GM23338 (cell line): ENCODE measurements at regions not wholly inside any gene's neighbourhood (a gene's known extent, or its start where the extent isn't known, plus 50 kb on each side); places are given as distances from the start of the nearest gene placed in this dataset.

Experiments used
- ATAC-seq: fragments of 200-7000 bp; cut with Tn5 transposase; 3 replicates; pipeline ENCODE4 v1.9.1; 2020
- DNase-seq: peaks from one replicate; pipeline ENCODE4 v3.0.0-alpha.2; 2015; ENCODE audit warnings: low spot score
- H2AFZ ChIP-seq: fragments of 200-600 bp; sonication (generic); 2 replicates; pipeline ENCODE4 v1.8.0; 2016; ENCODE audit warnings: antibody characterized with exemption, mild to moderate bottlenecking, moderate library complexity
- H3F3A ChIP-seq: fragments of 200-600 bp; sonication (generic); replicated peaks from 2 replicates; pipeline ENCODE4 v1.8.0; 2017; ENCODE audit warnings: antibody characterized with exemption, mixed run types, low read depth
- H3K27ac ChIP-seq: fragments of 200-600 bp; sonication (generic); 2 replicates; pipeline ENCODE4 v1.6.1; 2016; ENCODE audit warnings: low read depth
- H3K27me3 ChIP-seq: fragments of 200-600 bp; sonication (generic); 2 replicates; pipeline ENCODE4 v1.8.0; 2016; ENCODE audit warnings: mild to moderate bottlenecking, mixed run types, moderate library complexity; ENCODE audit not compliant: insufficient read depth
- H3K36me3 ChIP-seq: fragments of 200-600 bp; sonication (generic); 2 replicates; pipeline ENCODE4 v1.8.0; 2016; ENCODE audit warnings: mild to moderate bottlenecking; ENCODE audit not compliant: insufficient read depth
- H3K4me1 ChIP-seq: fragments of 200-600 bp; sonication (generic); 2 replicates; pipeline ENCODE4 v1.8.0; 2016; ENCODE audit warnings: mild to moderate bottlenecking, moderate library complexity; ENCODE audit not compliant: insufficient read depth
- H3K4me2 ChIP-seq: fragments of 200-600 bp; sonication (generic); 2 replicates; pipeline ENCODE4 v1.7.1; 2017; ENCODE audit warnings: mixed run types
- H3K4me3 ChIP-seq: fragments of 200-600 bp; sonication (generic); 2 replicates; pipeline ENCODE4 v1.6.1; 2016; ENCODE audit warnings: mixed run types
- H3K79me2 ChIP-seq: fragments of 200-600 bp; sonication (generic); replicated peaks from 2 replicates; pipeline ENCODE4 v1.8.0; 2017; ENCODE audit warnings: mild to moderate bottlenecking; ENCODE audit not compliant: insufficient read depth
- H3K9me2 ChIP-seq: fragments of 200-600 bp; sonication (generic); 2 replicates; pipeline ENCODE4 v1.8.0; 2017; ENCODE audit not compliant: insufficient read depth
- H4K20me1 ChIP-seq: fragments of 200-600 bp; sonication (generic); replicated peaks from 2 replicates; pipeline ENCODE4 v1.8.0; 2017; ENCODE audit warnings: mild to moderate bottlenecking; ENCODE audit not compliant: insufficient read depth
- H3K27ac Mint-ChIP-seq: 2 replicates; pipeline ENCODE4 v1.8.0; 2020; ENCODE audit warnings: inconsistent platforms, mild to moderate bottlenecking, moderate library complexity, mixed read lengths
- H3K27me3 Mint-ChIP-seq: 3 replicates; pipeline ENCODE4 v1.8.0; 2022; ENCODE audit warnings: low read depth, mild to moderate bottlenecking, moderate library complexity, mixed read lengths, inconsistent platforms; ENCODE audit not compliant: insufficient read depth, poor library complexity
- H3K36me3 Mint-ChIP-seq: 3 replicates; pipeline ENCODE4 v1.8.0; 2021; ENCODE audit warnings: low read depth, mild to moderate bottlenecking, inconsistent platforms, moderate library complexity, mixed read lengths
- H3K4me1 Mint-ChIP-seq: 3 replicates; pipeline ENCODE4 v1.8.0; 2020; ENCODE audit warnings: mild to moderate bottlenecking, inconsistent platforms, mixed read lengths
- H3K4me3 Mint-ChIP-seq: 3 replicates; pipeline ENCODE4 v1.8.0; 2021; ENCODE audit warnings: moderate library complexity, mild to moderate bottlenecking, inconsistent platforms, mixed read lengths
- H3K9me3 Mint-ChIP-seq: 3 replicates; pipeline ENCODE4 v1.8.0; 2020; ENCODE audit warnings: moderate library complexity, mild to moderate bottlenecking, inconsistent platforms, mixed read lengths
- CREB1 ChIP-seq: fragments of 250-450 bp; sonication (Bioruptor Pico); IDR thresholded peaks from 2 replicates; pipeline ENCODE4 v1.5.0; 2020; ENCODE audit warnings: low read depth, mild to moderate bottlenecking, moderate library complexity
- EZH2 ChIP-seq: fragments of 200-600 bp; sonication (generic); IDR thresholded peaks from one replicate; pipeline ENCODE4 v1.8.0; 2017; ENCODE audit warnings: antibody characterized with exemption, mild to moderate bottlenecking, low read depth; ENCODE audit not compliant: unreplicated experiment
- JUNB ChIP-seq: IDR thresholded peaks from one replicate; pipeline ENCODE4 v1.6.1; 2016; ENCODE audit warnings: antibody characterized with exemption; ENCODE audit not compliant: unreplicated experiment
- NANOG ChIP-seq: IDR thresholded peaks from 2 replicates; pipeline ENCODE4 v1.6.1; 2016; ENCODE audit warnings: antibody characterized with exemption, borderline replicate concordance
- POLR2AphosphoS5 ChIP-seq: IDR thresholded peaks from 2 replicates; pipeline ENCODE4 v1.6.1; 2016; ENCODE audit warnings: antibody characterized with exemption, low read depth
- STAT1 ChIP-seq: IDR thresholded peaks from one replicate; pipeline ENCODE4 v1.6.1; 2016; ENCODE audit warnings: antibody characterized with exemption; ENCODE audit not compliant: unreplicated experiment
- ZNF114 ChIP-seq: fragments of 250-450 bp; sonication (Bioruptor Pico); IDR thresholded peaks from 2 replicates; pipeline ENCODE4 v1.5.0; 2020; ENCODE audit warnings: mild to moderate bottlenecking, moderate library complexity
- ZNF331 ChIP-seq: fragments of 250-450 bp; sonication (Bioruptor Pico); IDR thresholded peaks from 2 replicates; pipeline ENCODE4 v1.5.0; 2020; ENCODE audit warnings: low read depth, mild to moderate bottlenecking, moderate library complexity
- TF ChIP-seq, protein P1 (sequence below): IDR thresholded peaks from one replicate; pipeline ENCODE4 v1.6.1; 2018; ENCODE audit warnings: antibody characterized with exemption; ENCODE audit not compliant: unreplicated experiment
- TF ChIP-seq, protein P2 (sequence below): IDR thresholded peaks from 2 replicates; pipeline ENCODE4 v1.6.1; 2016; ENCODE audit warnings: antibody characterized with exemption
- TF ChIP-seq, protein P3 (sequence below), 2 experiments: fragments of 200-600 bp in 1 of 2; sonication (generic) in 1 of 2; conservative IDR thresholded peaks; 2 replicates each; pipeline versions ENCODE4 v1.5.1 to v1.6.1; 2016 to 2017; ENCODE audit warnings: antibody characterized with exemption in 2 of 2, low read depth in 2 of 2, mild to moderate bottlenecking in 2 of 2, moderate library complexity in 1 of 2
- TF ChIP-seq, protein P4 (sequence below): fragments of 250-450 bp; sonication (Bioruptor Pico); IDR thresholded peaks from 2 replicates; pipeline ENCODE4 v1.5.0; 2020; ENCODE audit warnings: mild to moderate bottlenecking, moderate library complexity

DNA sequence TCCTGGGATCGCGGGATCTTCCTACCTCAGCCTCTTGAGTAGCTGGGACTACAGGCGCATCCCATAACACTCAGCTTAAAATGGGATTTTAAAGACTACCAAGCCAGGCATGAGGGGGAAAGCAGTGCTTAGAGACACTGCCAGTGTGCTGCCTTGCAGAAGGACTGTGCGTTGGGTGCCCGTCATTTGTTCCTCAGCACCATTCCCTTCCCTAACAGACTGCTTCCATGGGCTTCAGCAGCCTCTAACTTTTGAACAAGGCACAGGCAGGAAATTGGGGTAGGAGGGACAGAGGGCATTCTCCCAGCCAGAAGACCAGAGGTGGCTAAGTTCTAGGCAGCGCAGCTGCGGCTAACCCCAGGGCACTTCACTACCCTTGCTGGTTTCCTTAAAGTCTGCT is 73.9 kb upstream of the USP24 start:
- H2AFZ ChIP-seq: no peak overlapping the region
- H3K27ac ChIP-seq: no peak overlapping the region
- no peak for DNase-seq
- H3K36me3 ChIP-seq: no peaks in the 10 kb centered on the region
- H3K4me1 Mint-ChIP-seq: peaks cover 3% of the 10 kb centered on the region; the same call in 1 of the 3 replicates
- H3K4me3 Mint-ChIP-seq: no peak overlapping the region
- H4K20me1 ChIP-seq: no peaks in the 10 kb centered on the region
- peak; percentile 45 for ATAC-seq
- H3K27ac Mint-ChIP-seq: no peak overlapping the region
- no peaks in the 10 kb centered on the region for H3F3A ChIP-seq
- TF ChIP-seq, protein P1, sequence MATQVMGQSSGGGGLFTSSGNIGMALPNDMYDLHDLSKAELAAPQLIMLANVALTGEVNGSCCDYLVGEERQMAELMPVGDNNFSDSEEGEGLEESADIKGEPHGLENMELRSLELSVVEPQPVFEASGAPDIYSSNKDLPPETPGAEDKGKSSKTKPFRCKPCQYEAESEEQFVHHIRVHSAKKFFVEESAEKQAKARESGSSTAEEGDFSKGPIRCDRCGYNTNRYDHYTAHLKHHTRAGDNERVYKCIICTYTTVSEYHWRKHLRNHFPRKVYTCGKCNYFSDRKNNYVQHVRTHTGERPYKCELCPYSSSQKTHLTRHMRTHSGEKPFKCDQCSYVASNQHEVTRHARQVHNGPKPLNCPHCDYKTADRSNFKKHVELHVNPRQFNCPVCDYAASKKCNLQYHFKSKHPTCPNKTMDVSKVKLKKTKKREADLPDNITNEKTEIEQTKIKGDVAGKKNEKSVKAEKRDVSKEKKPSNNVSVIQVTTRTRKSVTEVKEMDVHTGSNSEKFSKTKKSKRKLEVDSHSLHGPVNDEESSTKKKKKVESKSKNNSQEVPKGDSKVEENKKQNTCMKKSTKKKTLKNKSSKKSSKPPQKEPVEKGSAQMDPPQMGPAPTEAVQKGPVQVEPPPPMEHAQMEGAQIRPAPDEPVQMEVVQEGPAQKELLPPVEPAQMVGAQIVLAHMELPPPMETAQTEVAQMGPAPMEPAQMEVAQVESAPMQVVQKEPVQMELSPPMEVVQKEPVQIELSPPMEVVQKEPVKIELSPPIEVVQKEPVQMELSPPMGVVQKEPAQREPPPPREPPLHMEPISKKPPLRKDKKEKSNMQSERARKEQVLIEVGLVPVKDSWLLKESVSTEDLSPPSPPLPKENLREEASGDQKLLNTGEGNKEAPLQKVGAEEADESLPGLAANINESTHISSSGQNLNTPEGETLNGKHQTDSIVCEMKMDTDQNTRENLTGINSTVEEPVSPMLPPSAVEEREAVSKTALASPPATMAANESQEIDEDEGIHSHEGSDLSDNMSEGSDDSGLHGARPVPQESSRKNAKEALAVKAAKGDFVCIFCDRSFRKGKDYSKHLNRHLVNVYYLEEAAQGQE: no peak
- TF ChIP-seq POLR2AphosphoS5: no peak
- TF ChIP-seq ZNF114 (CRISPR knock-in tag): no peak
- TF ChIP-seq NANOG: no peak
- TF ChIP-seq, protein P2, sequence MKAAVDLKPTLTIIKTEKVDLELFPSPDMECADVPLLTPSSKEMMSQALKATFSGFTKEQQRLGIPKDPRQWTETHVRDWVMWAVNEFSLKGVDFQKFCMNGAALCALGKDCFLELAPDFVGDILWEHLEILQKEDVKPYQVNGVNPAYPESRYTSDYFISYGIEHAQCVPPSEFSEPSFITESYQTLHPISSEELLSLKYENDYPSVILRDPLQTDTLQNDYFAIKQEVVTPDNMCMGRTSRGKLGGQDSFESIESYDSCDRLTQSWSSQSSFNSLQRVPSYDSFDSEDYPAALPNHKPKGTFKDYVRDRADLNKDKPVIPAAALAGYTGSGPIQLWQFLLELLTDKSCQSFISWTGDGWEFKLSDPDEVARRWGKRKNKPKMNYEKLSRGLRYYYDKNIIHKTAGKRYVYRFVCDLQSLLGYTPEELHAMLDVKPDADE: no peak
- TF ChIP-seq, protein P3, sequence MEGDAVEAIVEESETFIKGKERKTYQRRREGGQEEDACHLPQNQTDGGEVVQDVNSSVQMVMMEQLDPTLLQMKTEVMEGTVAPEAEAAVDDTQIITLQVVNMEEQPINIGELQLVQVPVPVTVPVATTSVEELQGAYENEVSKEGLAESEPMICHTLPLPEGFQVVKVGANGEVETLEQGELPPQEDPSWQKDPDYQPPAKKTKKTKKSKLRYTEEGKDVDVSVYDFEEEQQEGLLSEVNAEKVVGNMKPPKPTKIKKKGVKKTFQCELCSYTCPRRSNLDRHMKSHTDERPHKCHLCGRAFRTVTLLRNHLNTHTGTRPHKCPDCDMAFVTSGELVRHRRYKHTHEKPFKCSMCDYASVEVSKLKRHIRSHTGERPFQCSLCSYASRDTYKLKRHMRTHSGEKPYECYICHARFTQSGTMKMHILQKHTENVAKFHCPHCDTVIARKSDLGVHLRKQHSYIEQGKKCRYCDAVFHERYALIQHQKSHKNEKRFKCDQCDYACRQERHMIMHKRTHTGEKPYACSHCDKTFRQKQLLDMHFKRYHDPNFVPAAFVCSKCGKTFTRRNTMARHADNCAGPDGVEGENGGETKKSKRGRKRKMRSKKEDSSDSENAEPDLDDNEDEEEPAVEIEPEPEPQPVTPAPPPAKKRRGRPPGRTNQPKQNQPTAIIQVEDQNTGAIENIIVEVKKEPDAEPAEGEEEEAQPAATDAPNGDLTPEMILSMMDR (conservative IDR thresholded peaks at IDR 0.05; ENCODE audit: low read depth in 2 of 2): no peak
- no peak for TF ChIP-seq STAT1
- no peak for TF ChIP-seq JUNB
- TF ChIP-seq CREB1 (CRISPR knock-in tag): no peak
- TF ChIP-seq, protein P4, sequence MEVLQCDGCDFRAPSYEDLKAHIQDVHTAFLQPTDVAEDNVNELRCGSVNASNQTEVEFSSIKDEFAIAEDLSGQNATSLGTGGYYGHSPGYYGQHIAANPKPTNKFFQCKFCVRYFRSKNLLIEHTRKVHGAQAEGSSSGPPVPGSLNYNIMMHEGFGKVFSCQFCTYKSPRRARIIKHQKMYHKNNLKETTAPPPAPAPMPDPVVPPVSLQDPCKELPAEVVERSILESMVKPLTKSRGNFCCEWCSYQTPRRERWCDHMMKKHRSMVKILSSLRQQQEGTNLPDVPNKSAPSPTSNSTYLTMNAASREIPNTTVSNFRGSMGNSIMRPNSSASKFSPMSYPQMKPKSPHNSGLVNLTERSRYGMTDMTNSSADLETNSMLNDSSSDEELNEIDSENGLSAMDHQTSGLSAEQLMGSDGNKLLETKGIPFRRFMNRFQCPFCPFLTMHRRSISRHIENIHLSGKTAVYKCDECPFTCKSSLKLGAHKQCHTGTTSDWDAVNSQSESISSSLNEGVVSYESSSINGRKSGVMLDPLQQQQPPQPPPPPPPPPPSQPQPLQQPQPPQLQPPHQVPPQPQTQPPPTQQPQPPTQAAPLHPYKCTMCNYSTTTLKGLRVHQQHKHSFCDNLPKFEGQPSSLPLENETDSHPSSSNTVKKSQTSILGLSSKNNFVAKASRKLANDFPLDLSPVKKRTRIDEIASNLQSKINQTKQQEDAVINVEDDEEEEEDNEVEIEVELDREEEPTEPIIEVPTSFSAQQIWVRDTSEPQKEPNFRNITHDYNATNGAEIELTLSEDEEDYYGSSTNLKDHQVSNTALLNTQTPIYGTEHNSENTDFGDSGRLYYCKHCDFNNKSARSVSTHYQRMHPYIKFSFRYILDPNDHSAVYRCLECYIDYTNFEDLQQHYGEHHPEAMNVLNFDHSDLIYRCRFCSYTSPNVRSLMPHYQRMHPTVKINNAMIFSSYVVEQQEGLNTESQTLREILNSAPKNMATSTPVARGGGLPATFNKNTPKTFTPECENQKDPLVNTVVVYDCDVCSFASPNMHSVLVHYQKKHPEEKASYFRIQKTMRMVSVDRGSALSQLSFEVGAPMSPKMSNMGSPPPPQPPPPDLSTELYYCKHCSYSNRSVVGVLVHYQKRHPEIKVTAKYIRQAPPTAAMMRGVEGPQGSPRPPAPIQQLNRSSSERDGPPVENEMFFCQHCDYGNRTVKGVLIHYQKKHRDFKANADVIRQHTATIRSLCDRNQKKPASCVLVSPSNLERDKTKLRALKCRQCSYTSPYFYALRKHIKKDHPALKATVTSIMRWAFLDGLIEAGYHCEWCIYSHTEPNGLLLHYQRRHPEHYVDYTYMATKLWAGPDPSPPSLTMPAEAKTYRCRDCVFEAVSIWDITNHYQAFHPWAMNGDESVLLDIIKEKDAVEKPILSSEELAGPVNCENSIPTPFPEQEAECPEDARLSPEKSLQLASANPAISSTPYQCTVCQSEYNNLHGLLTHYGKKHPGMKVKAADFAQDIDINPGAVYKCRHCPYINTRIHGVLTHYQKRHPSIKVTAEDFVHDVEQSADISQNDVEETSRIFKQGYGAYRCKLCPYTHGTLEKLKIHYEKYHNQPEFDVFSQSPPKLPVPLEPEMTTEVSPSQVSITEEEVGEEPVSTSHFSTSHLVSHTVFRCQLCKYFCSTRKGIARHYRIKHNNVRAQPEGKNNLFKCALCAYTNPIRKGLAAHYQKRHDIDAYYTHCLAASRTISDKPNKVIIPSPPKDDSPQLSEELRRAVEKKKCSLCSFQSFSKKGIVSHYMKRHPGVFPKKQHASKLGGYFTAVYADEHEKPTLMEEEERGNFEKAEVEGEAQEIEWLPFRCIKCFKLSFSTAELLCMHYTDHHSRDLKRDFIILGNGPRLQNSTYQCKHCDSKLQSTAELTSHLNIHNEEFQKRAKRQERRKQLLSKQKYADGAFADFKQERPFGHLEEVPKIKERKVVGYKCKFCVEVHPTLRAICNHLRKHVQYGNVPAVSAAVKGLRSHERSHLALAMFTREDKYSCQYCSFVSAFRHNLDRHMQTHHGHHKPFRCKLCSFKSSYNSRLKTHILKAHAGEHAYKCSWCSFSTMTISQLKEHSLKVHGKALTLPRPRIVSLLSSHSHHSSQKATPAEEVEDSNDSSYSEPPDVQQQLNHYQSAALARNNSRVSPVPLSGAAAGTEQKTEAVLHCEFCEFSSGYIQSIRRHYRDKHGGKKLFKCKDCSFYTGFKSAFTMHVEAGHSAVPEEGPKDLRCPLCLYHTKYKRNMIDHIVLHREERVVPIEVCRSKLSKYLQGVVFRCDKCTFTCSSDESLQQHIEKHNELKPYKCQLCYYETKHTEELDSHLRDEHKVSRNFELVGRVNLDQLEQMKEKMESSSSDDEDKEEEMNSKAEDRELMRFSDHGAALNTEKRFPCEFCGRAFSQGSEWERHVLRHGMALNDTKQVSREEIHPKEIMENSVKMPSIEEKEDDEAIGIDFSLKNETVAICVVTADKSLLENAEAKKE (CRISPR knock-in tag): no peak
- TF ChIP-seq EZH2: no peak
- no peak for TF ChIP-seq ZNF331
- H3K79me2 ChIP-seq: no peaks in the 10 kb centered on the region
- H3K27me3 ChIP-seq: no peaks in the 10 kb centered on the region
- H3K36me3 Mint-ChIP-seq: no peaks in the 10 kb centered on the region
- H3K9me2 ChIP-seq: no peaks in the 10 kb centered on the region
- H3K9me3 Mint-ChIP-seq: no peaks in the 10 kb centered on the region
- H3K4me2 ChIP-seq: no peak overlapping the region
- peaks cover 6% of the 10 kb centered on the region for H3K27me3 Mint-ChIP-seq
- H3K4me3 ChIP-seq: no peak overlapping the region
- H3K4me1 ChIP-seq: 0 out of 2 replicates have a peak, but pooled peaks cover under 1% of the 10 kb centered on the region
